ENCODE measurements at regions not wholly inside any gene's neighbourhood (a gene's known extent, or its start where the extent isn't known, plus 50 kb on each side); places are given as distances from the start of the nearest gene placed in this dataset.

GRCh38 chr17:49915260-49915659 is 53.7 kb upstream of the DLX4 start:
- H3K79me1 ChIP-seq (ENCODE audit: low read depth in 1 of 2, low read length in 2 of 2) = no peaks in the 10 kb centered on the region
- TF ChIP-seq FOS (IDR thresholded peaks at IDR 0.05; ENCODE audit: low read depth, low read length) (no peak), RFX5 (IDR thresholded peaks at IDR 0.05; ENCODE audit: low read depth, low read length) (no peak), RCOR1 (IDR thresholded peaks at IDR 0.05; ENCODE audit: insufficient replicate concordance, low read length) (no peak), CTCF (conservative IDR thresholded peaks at IDR 0.05; ENCODE audit: low read depth, low read length) (no peak)
- TF ChIP-seq, protein P1, sequence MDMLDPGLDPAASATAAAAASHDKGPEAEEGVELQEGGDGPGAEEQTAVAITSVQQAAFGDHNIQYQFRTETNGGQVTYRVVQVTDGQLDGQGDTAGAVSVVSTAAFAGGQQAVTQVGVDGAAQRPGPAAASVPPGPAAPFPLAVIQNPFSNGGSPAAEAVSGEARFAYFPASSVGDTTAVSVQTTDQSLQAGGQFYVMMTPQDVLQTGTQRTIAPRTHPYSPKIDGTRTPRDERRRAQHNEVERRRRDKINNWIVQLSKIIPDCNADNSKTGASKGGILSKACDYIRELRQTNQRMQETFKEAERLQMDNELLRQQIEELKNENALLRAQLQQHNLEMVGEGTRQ (IDR thresholded peaks at IDR 0.05; ENCODE audit: low read depth, low read length) = no peak
- H2BK15ac ChIP-seq (ENCODE audit: low read depth, low read length) = no peak overlapping the region
- dilution Hi-C loops (cut with HindIII; ENCODE audit: low sequenced_read_pairs, unreplicated experiment) = no loop called here
- intact Hi-C loops (cut with micrococcal nuclease) = no loop called here
- no peak overlapping the region for H3K23ac ChIP-seq (ENCODE audit: low read depth, low read length)
- WGBS, 2 experiments (ENCODE audit: extremely low coverage in 2 of 2, insufficient read length in 1 of 2) = no CpG with 5 or more reads among the region's 3 CpGs
- H3K27ac ChIP-seq (ENCODE audit: insufficient read depth, low read length) = no peak overlapping the region
- DNase-seq = no peak
- no peak overlapping the region for H2AFZ ChIP-seq (replicated peaks; ENCODE audit: low read length, poor library complexity)
- H2BK120ac ChIP-seq (ENCODE audit: low read depth, low read length) = no peak overlapping the region
- POLR2A ChIA-PET (ENCODE audit: unreplicated experiment) = no interaction called here
- no peak overlapping the region for H2BK5ac ChIP-seq (ENCODE audit: low read depth, low read length, poor library complexity, severe bottlenecking)
- ATAC-seq (ENCODE audit: low read depth) = no peak
- H3K4me1 ChIP-seq (ENCODE audit: control insufficient read depth, insufficient read depth, low read length) = no peaks in the 10 kb centered on the region
- no peak overlapping the region for H3K4me3 ChIP-seq (ENCODE audit: insufficient read depth, low read depth, low read length)
- H2AK5ac ChIP-seq (ENCODE audit: low read depth, low read length) = no peak overlapping the region
- no peak overlapping the region for H3K14ac ChIP-seq (replicated peaks; ENCODE audit: low read depth, low read length)
- no peak overlapping the region for H3K56ac ChIP-seq (ENCODE audit: extremely low read depth, insufficient read depth, low read length)
- no peak overlapping the region for H3K9ac ChIP-seq (ENCODE audit: low read depth, low read length)
- no peak overlapping the region for H4K5ac ChIP-seq (ENCODE audit: low read depth, low read length)
- in situ Hi-C loops (cut with MboI; ENCODE audit: low sequenced_read_pairs) = no loop called here
- H3K4ac ChIP-seq (ENCODE audit: low read depth, low read length) = no peak overlapping the region
- H3K27me3 ChIP-seq (ENCODE audit: control insufficient read depth, insufficient read depth, low read length) = peaks cover 85% of the 10 kb centered on the region
- no peak overlapping the region for H4K91ac ChIP-seq (ENCODE audit: insufficient read depth, low read depth, low read length)
- no peaks in the 10 kb centered on the region for H4K20me1 ChIP-seq (ENCODE audit: insufficient read depth, low read length)
- BruUV-seq (replicated peaks) = no TSS peak
- H2BK20ac ChIP-seq (ENCODE audit: low read depth, low read length) = no peak overlapping the region
- H3K9me3 ChIP-seq (ENCODE audit: control insufficient read depth, insufficient read depth, low read length) = no peaks in the 10 kb centered on the region
- no peak overlapping the region for H3K18ac ChIP-seq (ENCODE audit: low read depth, low read length)
- H3K4me2 ChIP-seq (ENCODE audit: low read depth, low read length) = no peak overlapping the region
- no peaks in the 10 kb centered on the region for H3K9me1 ChIP-seq (ENCODE audit: insufficient read depth, low read length)
- no peaks in the 10 kb centered on the region for H3K36me3 ChIP-seq (ENCODE audit: control insufficient read depth, insufficient read depth, low read length)
- no peak overlapping the region for H4K8ac ChIP-seq (ENCODE audit: low read depth in 2 of 2, low read length in 2 of 2)
- no peak overlapping the region for H2AK9ac ChIP-seq (replicated peaks; ENCODE audit: low read depth, low read length, poor library complexity)
- CTCF ChIA-PET = no interaction called here

Data from IMR-90 (cell line).